ENCODE measurements at regions not wholly inside any gene's neighbourhood (a gene's known extent, or its start where the extent isn't known, plus 50 kb on each side); places are given as distances from the start of the nearest gene placed in this dataset.

DNA sequence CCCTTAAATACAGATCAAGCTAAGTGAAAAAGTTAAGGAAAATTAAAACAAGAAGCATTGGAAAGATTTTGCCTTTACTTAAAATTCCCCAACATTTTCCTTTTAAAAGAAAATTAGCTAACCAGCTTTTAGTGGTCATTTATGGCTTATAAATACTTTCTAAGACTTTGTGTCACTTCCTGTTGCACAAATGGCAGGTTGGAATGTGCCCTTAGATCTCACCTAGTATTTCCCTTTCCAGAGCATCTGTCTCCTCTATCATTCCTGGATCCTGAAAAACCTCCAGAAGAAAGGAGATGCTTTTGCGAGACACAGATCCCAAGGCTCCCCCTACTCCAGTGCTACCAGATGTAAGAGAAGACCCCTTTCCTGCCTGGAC is 58.3 kb downstream of the ARF6 start:
- TF ChIP-seq, protein P1, sequence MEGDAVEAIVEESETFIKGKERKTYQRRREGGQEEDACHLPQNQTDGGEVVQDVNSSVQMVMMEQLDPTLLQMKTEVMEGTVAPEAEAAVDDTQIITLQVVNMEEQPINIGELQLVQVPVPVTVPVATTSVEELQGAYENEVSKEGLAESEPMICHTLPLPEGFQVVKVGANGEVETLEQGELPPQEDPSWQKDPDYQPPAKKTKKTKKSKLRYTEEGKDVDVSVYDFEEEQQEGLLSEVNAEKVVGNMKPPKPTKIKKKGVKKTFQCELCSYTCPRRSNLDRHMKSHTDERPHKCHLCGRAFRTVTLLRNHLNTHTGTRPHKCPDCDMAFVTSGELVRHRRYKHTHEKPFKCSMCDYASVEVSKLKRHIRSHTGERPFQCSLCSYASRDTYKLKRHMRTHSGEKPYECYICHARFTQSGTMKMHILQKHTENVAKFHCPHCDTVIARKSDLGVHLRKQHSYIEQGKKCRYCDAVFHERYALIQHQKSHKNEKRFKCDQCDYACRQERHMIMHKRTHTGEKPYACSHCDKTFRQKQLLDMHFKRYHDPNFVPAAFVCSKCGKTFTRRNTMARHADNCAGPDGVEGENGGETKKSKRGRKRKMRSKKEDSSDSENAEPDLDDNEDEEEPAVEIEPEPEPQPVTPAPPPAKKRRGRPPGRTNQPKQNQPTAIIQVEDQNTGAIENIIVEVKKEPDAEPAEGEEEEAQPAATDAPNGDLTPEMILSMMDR (IDR thresholded peaks at IDR 0.05) = no peak
- no peak for TF ChIP-seq POLR2A (IDR thresholded peaks at IDR 0.05; ENCODE audit: low read length)
- TF ChIP-seq, protein P2, sequence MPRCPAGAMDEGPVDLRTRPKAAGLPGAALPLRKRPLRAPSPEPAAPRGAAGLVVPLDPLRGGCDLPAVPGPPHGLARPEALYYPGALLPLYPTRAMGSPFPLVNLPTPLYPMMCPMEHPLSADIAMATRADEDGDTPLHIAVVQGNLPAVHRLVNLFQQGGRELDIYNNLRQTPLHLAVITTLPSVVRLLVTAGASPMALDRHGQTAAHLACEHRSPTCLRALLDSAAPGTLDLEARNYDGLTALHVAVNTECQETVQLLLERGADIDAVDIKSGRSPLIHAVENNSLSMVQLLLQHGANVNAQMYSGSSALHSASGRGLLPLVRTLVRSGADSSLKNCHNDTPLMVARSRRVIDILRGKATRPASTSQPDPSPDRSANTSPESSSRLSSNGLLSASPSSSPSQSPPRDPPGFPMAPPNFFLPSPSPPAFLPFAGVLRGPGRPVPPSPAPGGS (IDR thresholded peaks at IDR 0.05) = no peak
- no peak for TF ChIP-seq EHF (CRISPR knock-in tag; IDR thresholded peaks at IDR 0.05)
- no peak for TF ChIP-seq RAD21 (conservative IDR thresholded peaks at IDR 0.05 in 1 of 2, IDR thresholded peaks at IDR 0.05 in 1 of 2)
- TF ChIP-seq, protein P3, sequence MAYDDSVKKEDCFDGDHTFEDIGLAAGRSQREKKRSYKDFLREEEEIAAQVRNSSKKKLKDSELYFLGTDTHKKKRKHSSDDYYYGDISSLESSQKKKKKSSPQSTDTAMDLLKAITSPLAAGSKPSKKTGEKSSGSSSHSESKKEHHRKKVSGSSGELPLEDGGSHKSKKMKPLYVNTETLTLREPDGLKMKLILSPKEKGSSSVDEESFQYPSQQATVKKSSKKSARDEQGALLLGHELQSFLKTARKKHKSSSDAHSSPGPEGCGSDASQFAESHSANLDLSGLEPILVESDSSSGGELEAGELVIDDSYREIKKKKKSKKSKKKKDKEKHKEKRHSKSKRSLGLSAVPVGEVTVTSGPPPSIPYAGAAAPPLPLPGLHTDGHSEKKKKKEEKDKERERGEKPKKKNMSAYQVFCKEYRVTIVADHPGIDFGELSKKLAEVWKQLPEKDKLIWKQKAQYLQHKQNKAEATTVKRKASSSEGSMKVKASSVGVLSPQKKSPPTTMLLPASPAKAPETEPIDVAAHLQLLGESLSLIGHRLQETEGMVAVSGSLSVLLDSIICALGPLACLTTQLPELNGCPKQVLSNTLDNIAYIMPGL (CRISPR knock-in tag; IDR thresholded peaks at IDR 0.05; ENCODE audit: borderline replicate concordance) = no peak
- no peak for TF ChIP-seq MAZ (IDR thresholded peaks at IDR 0.05; ENCODE audit: borderline replicate concordance, low read depth, low read length)
- TF ChIP-seq HDAC2 (IDR thresholded peaks at IDR 0.05) = no peak
- no peak for TF ChIP-seq RNF2 (IDR thresholded peaks at IDR 0.05; ENCODE audit: borderline replicate concordance, low read depth)
- no peak for TF ChIP-seq ZSCAN20 (CRISPR knock-in tag; IDR thresholded peaks at IDR 0.05)

Measured in A549 (cell line).